T-cell (primary cell): ENCODE measurements at regions not wholly inside any gene's neighbourhood (a gene's known extent, or its start where the extent isn't known, plus 50 kb on each side); places are given as distances from the start of the nearest gene placed in this dataset.

Experiments
- ATAC-seq, 4 experiments: fragments of 200-7000 bp in 3 of 4; fragments of 150-1000 bp in 1 of 4; cut with Tn5 transposase; replicated peaks in 1 of 4; 1 replicate in 3 of 4; 2 replicates in 1 of 4; pipeline ENCODE4 v1.10.0; 2021; ENCODE audit warnings: moderate library complexity in 3 of 4, mild to moderate bottlenecking in 2 of 4, moderate number of reproducible peaks in 1 of 4
- CTCF ChIA-PET, 2 donors: fragments of 300-600 bp; sonication (Branson Sonifier 250); formaldehyde crosslinking; loops; one replicate each; lab custom pipeline; 2022; ENCODE audit warnings: antibody characterized with exemption in 2 of 2; lab: Charles Lee
- POLR2A ChIA-PET, 2 donors: fragments of 300-600 bp; sonication (Branson Sonifier 250); formaldehyde crosslinking; loops; one replicate each; lab custom pipeline; 2022; ENCODE audit warnings: antibody characterized with exemption in 2 of 2; lab: Charles Lee
- DNase-seq, 35 experiments: peaks; one replicate each; pipeline versions ENCODE4 v3.0.0 to v3.0.0-alpha.2; 2013 to 2023
- H3K27ac ChIP-seq: one replicate; pipeline ENCODE4 v1.5.1; 2013; ENCODE audit warnings: low read length
- H3K27me3 ChIP-seq, 2 experiments: replicated peaks in 1 of 2; 1 replicate in 1 of 2; 2 replicates in 1 of 2; pipeline versions ENCODE4 v1.6.1 to v1.7.0; 2013; ENCODE audit warnings: low read length in 1 of 2, mixed read lengths in 1 of 2; ENCODE audit not compliant: control insufficient read depth in 2 of 2, insufficient read depth in 2 of 2; ENCODE audit errors: extremely low read depth in 1 of 2
- H3K36me3 ChIP-seq, 2 donors: 1 replicate in 1 of 2; 2 replicates in 1 of 2; pipeline versions ENCODE4 v1.6.1 to v1.7.0; 2013; ENCODE audit warnings: low read length in 1 of 2; ENCODE audit not compliant: control insufficient read depth in 2 of 2, insufficient read depth in 1 of 2; ENCODE audit errors: extremely low read depth in 1 of 2
- H3K4me1 ChIP-seq, 2 experiments: 1 replicate in 1 of 2; 2 replicates in 1 of 2; pipeline versions ENCODE4 v1.6.1 to v1.7.0; 2013; ENCODE audit warnings: low read length in 2 of 2, mixed read lengths in 1 of 2; ENCODE audit not compliant: insufficient read depth in 2 of 2, control insufficient read depth in 1 of 2; ENCODE audit errors: extremely low read depth in 1 of 2
- H3K4me3 ChIP-seq, 2 donors: 1 replicate in 1 of 2; 2 replicates in 1 of 2; pipeline versions ENCODE4 v1.5.1 to v1.7.0; 2013; ENCODE audit warnings: mild to moderate bottlenecking in 2 of 2, low read length in 1 of 2, moderate library complexity in 1 of 2; ENCODE audit not compliant: control insufficient read depth in 1 of 2; ENCODE audit errors: extremely low read depth in 1 of 2
- H3K9me3 ChIP-seq: 2 replicates; pipeline ENCODE4 v1.7.0; 2013
- H3K27ac Mint-ChIP-seq, 2 donors: one replicate each; pipeline ENCODE4 v1.8.0; 2020 to 2021; ENCODE audit warnings: mild to moderate bottlenecking in 2 of 2, mixed read lengths in 2 of 2
- H3K27me3 Mint-ChIP-seq, 2 donors: one replicate each; pipeline ENCODE4 v1.8.0; 2021 to 2022; ENCODE audit warnings: mixed read lengths in 2 of 2
- H3K36me3 Mint-ChIP-seq: one replicate; pipeline ENCODE4 v1.8.0; 2021; ENCODE audit warnings: mixed read lengths
- H3K4me1 Mint-ChIP-seq, 3 donors: one replicate each; pipeline ENCODE4 v1.8.0; 2020 to 2022; ENCODE audit warnings: mixed read lengths in 3 of 3, mild to moderate bottlenecking in 1 of 3
- H3K4me3 Mint-ChIP-seq, 3 donors: one replicate each; pipeline ENCODE4 v1.8.0; 2020 to 2022; ENCODE audit warnings: mild to moderate bottlenecking in 3 of 3, mixed read lengths in 3 of 3, moderate library complexity in 3 of 3
- H3K9me3 Mint-ChIP-seq, 3 donors: one replicate each; pipeline ENCODE4 v1.8.0; 2020 to 2022; ENCODE audit warnings: mixed read lengths in 3 of 3
- WGBS: methylation state at CpG from one replicate; pipeline ENCODE4 v1.1.5; 2013; ENCODE audit warnings: missing lambda C conversion rate; ENCODE audit not compliant: insufficient coverage; 5-methylcytosine and 5-hydroxymethylcytosine counted together

GRCh38 chr1:218658269-218658668 is 313.1 kb downstream of the TGFB2 start:
- no peaks in the 10 kb centered on the region for H3K36me3 Mint-ChIP-seq
- no peaks in the 10 kb centered on the region for H3K4me1 Mint-ChIP-seq
- Histone ChIP-seq H3K27ac (no peak overlapping the region), H3K27me3 (peaks cover 0 to under 1% of the 10 kb centered on the region in 2 experiments), H3K4me3 (no peak overlapping the region), H3K36me3 (no peaks in the 10 kb centered on the region), H3K4me1 (no peaks in the 10 kb centered on the region), H3K9me3 (no peaks in the 10 kb centered on the region)
- WGBS, result no CpG with 5 or more reads among the region's 2 CpGs
- DNase-seq, result no peak
- no peaks in the 10 kb centered on the region for H3K27me3 Mint-ChIP-seq
- H3K9me3 Mint-ChIP-seq, result no peaks in the 10 kb centered on the region
- ATAC-seq, result no peak
- no peak overlapping the region for H3K4me3 Mint-ChIP-seq
- ChIA-PET POLR2A (interaction anchor here in 1 of 2 donors (0.5 kb wide), 1 partner anchor 1924 kb away, joined by 7 read pairs; no protein-coding TSS in a partner anchor), CTCF (no interaction called here)
- no peak overlapping the region for H3K27ac Mint-ChIP-seq

- H3K27me3 Mint-ChIP-seq, result no peaks in the 10 kb centered on the region
- H3K9me3 Mint-ChIP-seq, result no peaks in the 10 kb centered on the region
- H3K4me3 Mint-ChIP-seq, result no peak overlapping the region
- ChIA-PET CTCF (no interaction called here), POLR2A (no interaction called here)
- DNase-seq (no peak), ATAC-seq (no peak)
- H3K9me3 ChIP-seq, result no peaks in the 10 kb centered on the region
- H3K36me3 Mint-ChIP-seq, result no peaks in the 10 kb centered on the region
- H3K4me3 ChIP-seq, result no peak overlapping the region
- H3K4me1 ChIP-seq, result no peaks in the 10 kb centered on the region
- H3K36me3 ChIP-seq, result no peaks in the 10 kb centered on the region
- H3K4me1 Mint-ChIP-seq, result no peaks in the 10 kb centered on the region
- H3K27ac Mint-ChIP-seq, result no peak overlapping the region
- no peak overlapping the region for H3K27ac ChIP-seq
- H3K27me3 ChIP-seq, result no peaks in the 10 kb centered on the region
- 49% methylated on average over 5 of the region's 6 CpGs for WGBS
These were observed 313.8 kb downstream of the TGFB2 start for GRCh38 chr1:218658899-218659298.

- no peaks in the 10 kb centered on the region for H3K27me3 ChIP-seq
- no CpG with 5 or more reads among the region's 2 CpGs for WGBS
- CTCF ChIA-PET, result no interaction called here
- Mint-ChIP-seq H3K4me3 (no peak overlapping the region), H3K36me3 (no peaks in the 10 kb centered on the region), H3K27ac (no peak overlapping the region), H3K27me3 (no peaks in the 10 kb centered on the region), H3K4me1 (no peaks in the 10 kb centered on the region), H3K9me3 (peaks cover 0 to 3% (median 0%) of the 10 kb centered on the region in 3 donors)
- POLR2A ChIA-PET, result no interaction called here
- no peaks in the 10 kb centered on the region for H3K36me3 ChIP-seq
- no peak overlapping the region for H3K4me3 ChIP-seq
- DNase-seq (no peak), ATAC-seq (no peak)
- no peaks in the 10 kb centered on the region for H3K9me3 ChIP-seq
- H3K27ac ChIP-seq, result no peak overlapping the region
- no peaks in the 10 kb centered on the region for H3K4me1 ChIP-seq
These were observed 315.0 kb downstream of the TGFB2 start for GRCh38 chr1:218659911-218660677.

GRCh38 chr1:218660678-218661053 is 315.5 kb downstream of the TGFB2 start:
- ChIA-PET POLR2A (no interaction called here), CTCF (no interaction called here)
- Histone ChIP-seq H3K36me3 (no peaks in the 10 kb centered on the region), H3K27ac (no peak overlapping the region), H3K27me3 (no peaks in the 10 kb centered on the region), H3K4me3 (no peak overlapping the region), H3K4me1 (no peaks in the 10 kb centered on the region), H3K9me3 (no peaks in the 10 kb centered on the region)
- H3K9me3 Mint-ChIP-seq, result peaks cover 0 to 3% (median 0%) of the 10 kb centered on the region in 3 donors
- H3K27me3 Mint-ChIP-seq, result no peaks in the 10 kb centered on the region
- DNase-seq (no peak), ATAC-seq (no peak)
- H3K27ac Mint-ChIP-seq, result no peak overlapping the region
- no CpG with 5 or more reads among the region's 1 CpG for WGBS
- H3K4me3 Mint-ChIP-seq, result no peak overlapping the region
- H3K36me3 Mint-ChIP-seq, result no peaks in the 10 kb centered on the region
- no peaks in the 10 kb centered on the region for H3K4me1 Mint-ChIP-seq

GRCh38 chr1:218661411-218661810 is 316.3 kb downstream of the TGFB2 start:
- Mint-ChIP-seq H3K4me1 (no peaks in the 10 kb centered on the region), H3K27me3 (no peaks in the 10 kb centered on the region), H3K9me3 (peaks cover 0 to 3% (median 0%) of the 10 kb centered on the region in 3 donors), H3K36me3 (no peaks in the 10 kb centered on the region), H3K27ac (no peak overlapping the region), H3K4me3 (no peak overlapping the region)
- WGBS, result no CpG with 5 or more reads among the region's 3 CpGs
- Histone ChIP-seq H3K27me3 (no peaks in the 10 kb centered on the region), H3K4me3 (no peak overlapping the region), H3K36me3 (no peaks in the 10 kb centered on the region), H3K4me1 (no peaks in the 10 kb centered on the region), H3K9me3 (no peaks in the 10 kb centered on the region), H3K27ac (no peak overlapping the region)
- ChIA-PET POLR2A (no interaction called here), CTCF (interaction anchor here in 1 of 2 donors (0.6 kb wide), 1 partner anchor 505 kb away, joined by 5 read pairs; no protein-coding TSS in a partner anchor)
- ATAC-seq, result no peak
- DNase-seq, result no peak

- Mint-ChIP-seq H3K27me3 (no peaks in the 10 kb centered on the region), H3K4me1 (no peaks in the 10 kb centered on the region), H3K27ac (no peak overlapping the region), H3K4me3 (no peak overlapping the region), H3K36me3 (no peaks in the 10 kb centered on the region), H3K9me3 (peaks cover 0 to 3% (median 0%) of the 10 kb centered on the region in 3 donors)
- no CpG with 5 or more reads among the region's 3 CpGs for WGBS
- CTCF ChIA-PET, result no interaction called here
- H3K36me3 ChIP-seq, result no peaks in the 10 kb centered on the region
- ATAC-seq, result no peak
- no peak overlapping the region for H3K27ac ChIP-seq
- POLR2A ChIA-PET, result no interaction called here
- no peaks in the 10 kb centered on the region for H3K27me3 ChIP-seq
- no peak for DNase-seq
- no peak overlapping the region for H3K4me3 ChIP-seq
- no peaks in the 10 kb centered on the region for H3K9me3 ChIP-seq
- H3K4me1 ChIP-seq, result no peaks in the 10 kb centered on the region
These were observed 319.4 kb downstream of the TGFB2 start for GRCh38 chr1:218664385-218665170.
